ENCODE measurements at regions not wholly inside any gene's neighbourhood (a gene's known extent, or its start where the extent isn't known, plus 50 kb on each side); places are given as distances from the start of the nearest gene placed in this dataset.

- TF ChIP-seq TOX (CRISPR knock-in tag; IDR thresholded peaks at IDR 0.05; ENCODE audit: borderline replicate concordance): no peak
- TF ChIP-seq SNAI2 (CRISPR knock-in tag; IDR thresholded peaks at IDR 0.05): no peak
- no peak for TF ChIP-seq BACH2 (CRISPR knock-in tag; IDR thresholded peaks at IDR 0.05; ENCODE audit: borderline replicate concordance)
- no peak for TF ChIP-seq ISL1 (CRISPR knock-in tag; IDR thresholded peaks at IDR 0.05)
- TF ChIP-seq RARB (CRISPR knock-in tag; IDR thresholded peaks at IDR 0.05): no peak
- no peak for TF ChIP-seq TCF4 (CRISPR knock-in tag; IDR thresholded peaks at IDR 0.05; ENCODE audit: borderline replicate concordance)
- TF ChIP-seq CSDC2 (CRISPR knock-in tag; IDR thresholded peaks at IDR 0.05): no peak
- no peak for TF ChIP-seq CREB5 (CRISPR knock-in tag; IDR thresholded peaks at IDR 0.05; ENCODE audit: low read depth)
- TF ChIP-seq GLIS3 (CRISPR knock-in tag; IDR thresholded peaks at IDR 0.05): no peak
- no peak for TF ChIP-seq OSR1 (CRISPR knock-in tag; IDR thresholded peaks at IDR 0.05)
- TF ChIP-seq CSRNP3 (CRISPR knock-in tag; IDR thresholded peaks at IDR 0.05): no peak
- TF ChIP-seq ZFP30 (CRISPR knock-in tag; IDR thresholded peaks at IDR 0.05): no peak
- no peak for TF ChIP-seq ZC3H10 (CRISPR knock-in tag; IDR thresholded peaks at IDR 0.05)
- no peak for TF ChIP-seq ZNF8 (CRISPR knock-in tag; IDR thresholded peaks at IDR 0.05)
- TF ChIP-seq ZNF70 (CRISPR knock-in tag; IDR thresholded peaks at IDR 0.05): no peak
- TF ChIP-seq ZFP3 (CRISPR knock-in tag; IDR thresholded peaks at IDR 0.05): no peak
- TF ChIP-seq ESRRG (CRISPR knock-in tag; IDR thresholded peaks at IDR 0.05): no peak
- TF ChIP-seq, protein P1, sequence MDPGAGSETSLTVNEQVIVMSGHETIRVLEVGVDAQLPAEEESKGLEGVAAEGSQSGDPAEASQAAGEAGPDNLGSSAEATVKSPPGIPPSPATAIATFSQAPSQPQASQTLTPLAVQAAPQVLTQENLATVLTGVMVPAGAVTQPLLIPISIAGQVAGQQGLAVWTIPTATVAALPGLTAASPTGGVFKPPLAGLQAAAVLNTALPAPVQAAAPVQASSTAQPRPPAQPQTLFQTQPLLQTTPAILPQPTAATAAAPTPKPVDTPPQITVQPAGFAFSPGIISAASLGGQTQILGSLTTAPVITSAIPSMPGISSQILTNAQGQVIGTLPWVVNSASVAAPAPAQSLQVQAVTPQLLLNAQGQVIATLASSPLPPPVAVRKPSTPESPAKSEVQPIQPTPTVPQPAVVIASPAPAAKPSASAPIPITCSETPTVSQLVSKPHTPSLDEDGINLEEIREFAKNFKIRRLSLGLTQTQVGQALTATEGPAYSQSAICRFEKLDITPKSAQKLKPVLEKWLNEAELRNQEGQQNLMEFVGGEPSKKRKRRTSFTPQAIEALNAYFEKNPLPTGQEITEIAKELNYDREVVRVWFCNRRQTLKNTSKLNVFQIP (CRISPR knock-in tag; IDR thresholded peaks at IDR 0.05; ENCODE audit: borderline replicate concordance, low read depth): no peak
- TF ChIP-seq, protein P2, sequence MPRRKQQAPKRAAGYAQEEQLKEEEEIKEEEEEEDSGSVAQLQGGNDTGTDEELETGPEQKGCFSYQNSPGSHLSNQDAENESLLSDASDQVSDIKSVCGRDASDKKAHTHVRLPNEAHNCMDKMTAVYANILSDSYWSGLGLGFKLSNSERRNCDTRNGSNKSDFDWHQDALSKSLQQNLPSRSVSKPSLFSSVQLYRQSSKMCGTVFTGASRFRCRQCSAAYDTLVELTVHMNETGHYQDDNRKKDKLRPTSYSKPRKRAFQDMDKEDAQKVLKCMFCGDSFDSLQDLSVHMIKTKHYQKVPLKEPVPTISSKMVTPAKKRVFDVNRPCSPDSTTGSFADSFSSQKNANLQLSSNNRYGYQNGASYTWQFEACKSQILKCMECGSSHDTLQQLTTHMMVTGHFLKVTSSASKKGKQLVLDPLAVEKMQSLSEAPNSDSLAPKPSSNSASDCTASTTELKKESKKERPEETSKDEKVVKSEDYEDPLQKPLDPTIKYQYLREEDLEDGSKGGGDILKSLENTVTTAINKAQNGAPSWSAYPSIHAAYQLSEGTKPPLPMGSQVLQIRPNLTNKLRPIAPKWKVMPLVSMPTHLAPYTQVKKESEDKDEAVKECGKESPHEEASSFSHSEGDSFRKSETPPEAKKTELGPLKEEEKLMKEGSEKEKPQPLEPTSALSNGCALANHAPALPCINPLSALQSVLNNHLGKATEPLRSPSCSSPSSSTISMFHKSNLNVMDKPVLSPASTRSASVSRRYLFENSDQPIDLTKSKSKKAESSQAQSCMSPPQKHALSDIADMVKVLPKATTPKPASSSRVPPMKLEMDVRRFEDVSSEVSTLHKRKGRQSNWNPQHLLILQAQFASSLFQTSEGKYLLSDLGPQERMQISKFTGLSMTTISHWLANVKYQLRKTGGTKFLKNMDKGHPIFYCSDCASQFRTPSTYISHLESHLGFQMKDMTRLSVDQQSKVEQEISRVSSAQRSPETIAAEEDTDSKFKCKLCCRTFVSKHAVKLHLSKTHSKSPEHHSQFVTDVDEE (CRISPR knock-in tag; IDR thresholded peaks at IDR 0.05): no peak
- no peak for TF ChIP-seq PATZ1 (CRISPR knock-in tag; IDR thresholded peaks at IDR 0.05; ENCODE audit: borderline replicate concordance)
- no peak for ATAC-seq
Observed at GRCh38 chr2:57209799-57210198, 836.8 kb upstream of the VRK2 start.

DNA sequence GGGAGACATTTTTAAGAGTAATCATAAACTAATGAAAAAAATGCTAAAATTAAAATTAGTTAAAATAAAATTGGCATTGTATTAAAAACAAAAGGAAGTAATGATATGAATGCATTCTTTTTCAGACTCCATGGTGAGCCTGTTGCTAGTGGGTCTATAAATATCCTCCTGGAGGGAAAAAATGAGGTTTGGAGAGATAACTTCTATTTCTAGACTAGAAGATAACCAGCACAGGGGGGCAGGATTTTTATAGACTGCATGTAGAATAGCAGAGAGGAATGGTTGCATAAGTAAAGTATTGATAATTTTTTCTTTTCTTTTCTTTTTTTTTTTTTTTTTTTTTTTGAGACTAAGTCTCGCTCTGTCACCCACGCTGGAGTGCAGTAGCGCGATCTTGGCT is 835.8 kb upstream of the VRK2 start:
- no peak for TF ChIP-seq ESRRG (CRISPR knock-in tag; IDR thresholded peaks at IDR 0.05)
- no peak for TF ChIP-seq RARB (CRISPR knock-in tag; IDR thresholded peaks at IDR 0.05)
- TF ChIP-seq SNAI2 (CRISPR knock-in tag; IDR thresholded peaks at IDR 0.05): no peak
- no peak for TF ChIP-seq ZFP3 (CRISPR knock-in tag; IDR thresholded peaks at IDR 0.05)
- no peak for TF ChIP-seq CSRNP3 (CRISPR knock-in tag; IDR thresholded peaks at IDR 0.05)
- TF ChIP-seq, protein P2 (CRISPR knock-in tag; IDR thresholded peaks at IDR 0.05): no peak
- no peak for TF ChIP-seq TOX (CRISPR knock-in tag; IDR thresholded peaks at IDR 0.05; ENCODE audit: borderline replicate concordance)
- no peak for TF ChIP-seq GLIS3 (CRISPR knock-in tag; IDR thresholded peaks at IDR 0.05)
- no peak for TF ChIP-seq TCF4 (CRISPR knock-in tag; IDR thresholded peaks at IDR 0.05; ENCODE audit: borderline replicate concordance)
- no peak for TF ChIP-seq ISL1 (CRISPR knock-in tag; IDR thresholded peaks at IDR 0.05)
- TF ChIP-seq ZNF8 (CRISPR knock-in tag; IDR thresholded peaks at IDR 0.05): no peak
- no peak for TF ChIP-seq OSR1 (CRISPR knock-in tag; IDR thresholded peaks at IDR 0.05)
- TF ChIP-seq CSDC2 (CRISPR knock-in tag; IDR thresholded peaks at IDR 0.05): no peak
- TF ChIP-seq PATZ1 (CRISPR knock-in tag; IDR thresholded peaks at IDR 0.05; ENCODE audit: borderline replicate concordance): no peak
- no peak for TF ChIP-seq ZNF565 (CRISPR knock-in tag; conservative IDR thresholded peaks at IDR 0.05; ENCODE audit: low read depth)
- TF ChIP-seq ZNF70 (CRISPR knock-in tag; IDR thresholded peaks at IDR 0.05): no peak
- no peak for ATAC-seq

All from SK-N-SH treated with all-trans-retinoic acid at 6 μM for 48 hours (cell line).